ENCODE measurements at regions not wholly inside any gene's neighbourhood (a gene's known extent, or its start where the extent isn't known, plus 50 kb on each side); places are given as distances from the start of the nearest gene placed in this dataset.

- TF ChIP-seq, protein P1, sequence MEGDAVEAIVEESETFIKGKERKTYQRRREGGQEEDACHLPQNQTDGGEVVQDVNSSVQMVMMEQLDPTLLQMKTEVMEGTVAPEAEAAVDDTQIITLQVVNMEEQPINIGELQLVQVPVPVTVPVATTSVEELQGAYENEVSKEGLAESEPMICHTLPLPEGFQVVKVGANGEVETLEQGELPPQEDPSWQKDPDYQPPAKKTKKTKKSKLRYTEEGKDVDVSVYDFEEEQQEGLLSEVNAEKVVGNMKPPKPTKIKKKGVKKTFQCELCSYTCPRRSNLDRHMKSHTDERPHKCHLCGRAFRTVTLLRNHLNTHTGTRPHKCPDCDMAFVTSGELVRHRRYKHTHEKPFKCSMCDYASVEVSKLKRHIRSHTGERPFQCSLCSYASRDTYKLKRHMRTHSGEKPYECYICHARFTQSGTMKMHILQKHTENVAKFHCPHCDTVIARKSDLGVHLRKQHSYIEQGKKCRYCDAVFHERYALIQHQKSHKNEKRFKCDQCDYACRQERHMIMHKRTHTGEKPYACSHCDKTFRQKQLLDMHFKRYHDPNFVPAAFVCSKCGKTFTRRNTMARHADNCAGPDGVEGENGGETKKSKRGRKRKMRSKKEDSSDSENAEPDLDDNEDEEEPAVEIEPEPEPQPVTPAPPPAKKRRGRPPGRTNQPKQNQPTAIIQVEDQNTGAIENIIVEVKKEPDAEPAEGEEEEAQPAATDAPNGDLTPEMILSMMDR (IDR thresholded peaks at IDR 0.05), result no peak
- no peak for ATAC-seq
- no peak overlapping the region for H3K27ac ChIP-seq
- no peak for DNase-seq
- H3K36me3 ChIP-seq, result no peaks in the 10 kb centered on the region
- no peaks in the 10 kb centered on the region for H3K4me1 ChIP-seq
- H3K27me3 ChIP-seq (ENCODE audit: low read depth), result no peaks in the 10 kb centered on the region
- intact Hi-C loops (cut with DNase I), result no loop called here
- no peaks in the 10 kb centered on the region for H3K9me3 ChIP-seq
- no peak overlapping the region for H3K4me3 ChIP-seq
Observed at GRCh38 chr12:14290951-14291350, 74.5 kb upstream of the ATF7IP start.

- no peak for DNase-seq
- Histone ChIP-seq H3K4me3 (no peak overlapping the region), H3K27ac (no peak overlapping the region), H3K36me3 (no peaks in the 10 kb centered on the region), H3K9me3 (peaks cover 3% of the 10 kb centered on the region), H3K4me1 (no peaks in the 10 kb centered on the region), H3K27me3 (ENCODE audit: low read depth) (no peaks in the 10 kb centered on the region)
- intact Hi-C loops (cut with DNase I), result no loop called here
- TF ChIP-seq, protein P1 (IDR thresholded peaks at IDR 0.05), result no peak
- ATAC-seq, result no peak
Observed at GRCh38 chr12:14303661-14304155, 61.8 kb upstream of the ATF7IP start.

GRCh38 chr12:14307004-14307403, 58.5 kb upstream of the ATF7IP start:
- ATAC-seq (no peak), DNase-seq (no peak)
- Histone ChIP-seq H3K4me3 (no peak overlapping the region), H3K4me1 (no peaks in the 10 kb centered on the region), H3K27me3 (ENCODE audit: low read depth) (no peaks in the 10 kb centered on the region), H3K27ac (no peak overlapping the region), H3K9me3 (no peaks in the 10 kb centered on the region), H3K36me3 (no peaks in the 10 kb centered on the region)
- TF ChIP-seq, protein P1 (IDR thresholded peaks at IDR 0.05), result no peak
- intact Hi-C loops (cut with DNase I), result no loop called here

DNA sequence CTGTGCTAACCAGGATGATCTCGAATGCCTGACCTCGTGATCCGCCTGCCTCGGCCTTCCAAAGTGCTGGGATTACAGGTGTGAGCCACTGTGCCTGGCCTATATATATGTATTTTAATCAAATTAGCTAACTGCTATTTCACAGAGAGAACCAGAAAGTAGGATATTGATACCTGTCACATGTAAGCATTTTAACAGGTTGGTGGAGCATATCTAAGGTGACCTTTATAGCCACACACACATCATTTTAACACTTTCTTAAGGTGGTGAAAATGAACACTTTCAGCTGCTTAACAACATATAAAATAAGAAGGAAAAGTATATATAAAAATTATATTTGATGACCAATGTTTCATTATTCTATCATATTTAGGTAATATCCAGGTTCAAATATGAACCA, 57.0 kb upstream of the ATF7IP start:
- intact Hi-C loops (cut with DNase I), result no loop called here

GRCh38 chr12:14310866-14311265, 54.6 kb upstream of the ATF7IP start:
- ATAC-seq (no peak), DNase-seq (no peak)
- no peak overlapping the region for H3K4me3 ChIP-seq
- TF ChIP-seq, protein P1 (IDR thresholded peaks at IDR 0.05), result no peak
- intact Hi-C loops (cut with DNase I), result no loop called here
- no peaks in the 10 kb centered on the region for H3K36me3 ChIP-seq
- no peaks in the 10 kb centered on the region for H3K27me3 ChIP-seq (ENCODE audit: low read depth)
- no peaks in the 10 kb centered on the region for H3K4me1 ChIP-seq
- H3K27ac ChIP-seq, result no peak overlapping the region
- no peaks in the 10 kb centered on the region for H3K9me3 ChIP-seq

More for the DNA sequence above, 57.0 kb upstream of the ATF7IP start:
- H3K27me3 ChIP-seq (ENCODE audit: low read depth), result no peaks in the 10 kb centered on the region
- TF ChIP-seq, protein P1 (IDR thresholded peaks at IDR 0.05), result no peak
- no peaks in the 10 kb centered on the region for H3K4me1 ChIP-seq
- H3K36me3 ChIP-seq, result no peaks in the 10 kb centered on the region
- no peak overlapping the region for H3K4me3 ChIP-seq
- ATAC-seq (no peak), DNase-seq (no peak)
- H3K9me3 ChIP-seq, result no peaks in the 10 kb centered on the region
- H3K27ac ChIP-seq, result no peak overlapping the region
